HG03342 (cell line): ENCODE measurements at regions not wholly inside any gene's neighbourhood (a gene's known extent, or its start where the extent isn't known, plus 50 kb on each side); places are given as distances from the start of the nearest gene placed in this dataset.

Experiments used
- ATAC-seq: cut with Tn5 transposase; IDR thresholded peaks from one replicate; pipeline ENCODE4 v1.9.1; 2021; ENCODE audit warnings: mild to moderate bottlenecking, moderate library complexity; ENCODE audit not compliant: unreplicated experiment

- ATAC-seq, result no peak
Observed at GRCh38 chr4:178894126-178894525, 1451.9 kb upstream of the AGA start.

DNA sequence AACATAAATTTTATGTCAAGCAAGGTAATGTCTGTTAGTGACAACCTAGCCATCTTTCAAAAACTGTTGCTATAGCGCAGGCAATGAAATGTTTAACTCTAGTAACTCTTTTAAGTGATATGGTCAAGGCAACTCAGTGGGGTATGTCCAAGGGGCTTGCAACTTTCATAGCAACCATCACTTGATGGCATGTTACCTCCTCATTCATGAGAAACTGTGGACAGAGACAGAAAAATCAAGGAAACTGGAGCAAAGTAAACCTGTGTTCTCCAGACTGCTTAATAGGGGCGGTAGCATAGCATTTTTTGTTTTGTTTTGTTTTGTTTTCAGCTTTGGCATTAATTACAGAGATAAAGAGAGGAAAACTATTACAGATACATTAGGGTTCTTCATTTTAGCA, 1456.8 kb upstream of the AGA start:
- no peak for ATAC-seq

DNA sequence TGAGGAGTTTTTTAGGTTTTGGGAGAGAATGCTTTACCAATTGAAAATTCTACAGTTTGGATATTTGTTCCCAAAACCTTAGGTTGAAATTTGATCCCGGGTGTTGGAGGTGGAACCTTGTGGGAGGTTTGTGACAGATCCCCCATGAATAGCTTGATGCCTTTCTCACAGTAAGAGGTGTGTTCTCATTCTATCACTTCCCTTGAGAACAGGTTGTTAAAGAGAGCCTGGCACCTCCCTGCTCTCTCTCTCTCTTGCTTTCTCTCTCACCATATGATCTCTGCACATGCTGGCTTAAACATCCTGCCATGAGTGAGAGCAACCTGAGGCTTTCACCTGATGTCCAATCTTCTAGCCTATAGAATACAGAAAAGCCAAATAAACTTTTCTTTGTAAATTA, 1475.5 kb upstream of the AGA start:
- ATAC-seq, result no peak

GRCh38 chr4:178937130-178937529, 1494.9 kb upstream of the AGA start:
- no peak for ATAC-seq

DNA sequence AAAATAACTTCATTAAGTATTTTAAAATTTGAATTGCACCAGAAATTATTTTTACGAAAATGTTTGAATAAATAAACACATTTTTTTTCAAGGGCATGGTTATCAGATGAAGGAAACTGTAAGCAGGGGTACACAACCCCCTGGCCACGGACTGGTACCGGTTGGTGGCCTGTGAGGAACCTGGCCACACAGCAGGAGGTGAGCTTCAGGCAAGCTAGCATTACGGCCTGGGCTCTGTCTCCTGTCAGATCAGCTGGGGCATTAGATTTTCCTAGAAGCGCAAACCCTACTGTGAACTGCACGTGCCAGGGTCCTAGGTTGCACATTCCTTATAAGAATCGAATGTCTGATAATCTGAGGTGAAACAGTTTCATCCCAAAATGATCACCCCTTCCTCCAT, 1499.7 kb upstream of the AGA start:
- no peak for ATAC-seq

GRCh38 chr4:178953447-178954120, 1511.3 kb upstream of the AGA start:
- ATAC-seq, result no peak

DNA sequence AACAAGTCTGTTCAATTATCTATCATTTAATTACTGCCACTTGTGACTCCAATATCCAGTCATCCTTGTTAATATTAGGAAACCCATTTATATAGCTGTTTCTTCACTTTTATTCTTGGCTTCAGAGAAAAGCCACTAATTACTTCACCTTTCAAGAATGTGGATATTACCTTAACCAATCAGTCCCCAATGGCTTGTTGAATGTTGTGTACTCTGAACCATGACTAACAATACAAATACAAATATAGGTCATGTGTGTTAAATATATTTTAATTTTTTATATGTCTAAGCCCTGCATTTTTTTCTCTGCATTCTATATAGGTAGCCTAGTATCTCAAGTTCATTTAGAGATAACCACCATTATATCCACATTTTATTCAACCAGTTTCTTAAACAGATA, 1513.4 kb upstream of the AGA start:
- no peak for ATAC-seq

DNA sequence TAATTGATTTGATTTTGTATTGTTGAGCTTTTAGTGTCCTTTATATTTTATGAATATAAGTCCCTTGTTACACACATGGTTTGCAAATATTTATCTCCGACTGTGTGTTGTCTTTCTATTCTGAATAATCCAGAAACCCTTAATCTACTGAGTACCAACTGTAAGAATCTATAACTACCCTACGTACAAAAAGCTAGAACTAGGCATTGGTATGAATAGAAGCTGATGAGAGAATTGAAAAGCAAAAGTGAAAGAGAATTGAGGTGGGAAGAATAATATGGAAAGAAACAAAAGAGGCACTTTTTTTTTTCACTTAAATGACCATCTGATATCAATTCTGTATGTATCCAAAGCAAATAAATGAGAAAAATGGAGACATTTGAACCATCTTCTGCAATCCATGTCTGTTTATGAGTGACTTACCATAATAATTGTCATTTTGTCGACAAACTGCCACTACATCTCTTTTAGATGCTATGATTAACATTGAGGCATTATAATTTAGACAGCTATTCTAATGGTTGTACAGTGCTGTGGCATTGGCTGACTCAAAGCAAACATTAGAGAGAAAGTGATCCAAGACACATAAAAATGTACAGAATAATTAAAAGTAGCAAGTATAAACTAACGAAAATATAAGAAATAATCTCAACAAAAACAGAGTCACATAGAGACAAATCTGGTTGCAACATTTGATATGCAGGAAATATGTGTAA, 1516.6 kb upstream of the AGA start:
- ATAC-seq, result no peak

DNA sequence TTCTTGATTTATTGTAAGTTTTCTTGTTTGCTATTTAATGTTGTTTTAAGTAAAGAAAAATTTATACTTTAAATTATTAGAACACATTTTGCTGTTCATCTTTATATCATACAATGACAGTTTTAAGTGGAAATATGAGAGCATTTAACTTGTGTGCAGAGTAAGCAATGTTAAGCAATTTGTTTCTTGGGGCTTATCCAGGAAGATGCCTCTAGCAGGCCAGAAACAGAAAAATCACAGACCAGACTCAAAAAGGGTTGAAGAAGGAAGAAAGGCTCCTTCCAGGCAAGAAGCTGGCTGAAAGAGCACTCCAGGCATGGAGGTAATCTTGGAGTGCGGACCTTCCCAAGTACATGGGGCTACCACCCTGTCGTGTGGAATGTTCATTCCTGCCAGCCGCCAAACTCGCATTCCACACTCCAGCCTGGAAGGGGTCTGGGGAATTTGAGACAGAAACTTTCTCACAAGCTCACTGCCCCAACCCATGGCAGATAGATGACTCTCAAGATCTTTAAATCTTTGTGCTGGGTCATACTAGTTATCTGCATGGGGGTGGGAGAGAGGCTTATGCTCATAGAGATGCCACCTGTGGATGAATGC, 1521.3 kb upstream of the AGA start:
- no peak for ATAC-seq

GRCh38 chr4:178966644-178967043, 1524.4 kb upstream of the AGA start:
- ATAC-seq, result no peak

DNA sequence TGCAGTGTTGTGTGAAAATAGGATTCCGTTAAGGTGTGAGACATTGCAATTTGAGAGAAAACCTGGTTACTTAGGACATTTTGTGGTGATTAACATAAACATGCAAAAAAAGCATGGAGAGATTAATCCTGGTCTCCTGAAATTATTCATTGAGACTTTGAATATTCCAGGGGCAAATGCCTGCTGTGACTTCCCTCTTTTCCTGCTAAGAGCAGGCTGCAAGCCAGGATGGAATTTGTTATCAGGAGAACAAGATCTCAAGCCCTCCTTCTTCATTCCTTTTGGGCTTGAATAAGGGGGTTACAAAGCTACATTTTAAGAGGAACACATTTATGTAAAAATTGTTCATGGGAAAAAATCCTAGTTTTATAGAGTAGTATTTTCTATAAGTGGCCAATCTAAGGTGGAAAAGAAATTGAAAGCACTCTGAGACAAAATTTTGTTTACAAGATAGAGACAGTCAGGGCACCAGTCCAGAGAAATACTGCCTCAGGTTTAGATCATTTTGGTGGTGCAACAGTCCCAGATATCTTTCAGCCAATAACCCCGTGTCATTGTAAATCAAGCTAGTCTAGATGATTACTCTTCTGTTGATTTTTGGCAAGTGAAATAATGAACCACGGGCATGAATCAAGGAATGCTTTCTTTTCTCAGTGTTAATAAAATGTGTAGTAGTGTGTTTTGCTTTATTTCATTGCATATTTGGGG, 1528.3 kb upstream of the AGA start:
- no peak for ATAC-seq

GRCh38 chr4:178976861-178977260, 1534.6 kb upstream of the AGA start:
- ATAC-seq, result no peak

GRCh38 chr4:178993306-178993705, 1551.1 kb upstream of the AGA start:
- no peak for ATAC-seq

GRCh38 chr4:179001918-179002317, 1559.7 kb upstream of the AGA start:
- no peak for ATAC-seq

GRCh38 chr4:179007755-179008154, 1565.5 kb upstream of the AGA start:
- ATAC-seq, result no peak

DNA sequence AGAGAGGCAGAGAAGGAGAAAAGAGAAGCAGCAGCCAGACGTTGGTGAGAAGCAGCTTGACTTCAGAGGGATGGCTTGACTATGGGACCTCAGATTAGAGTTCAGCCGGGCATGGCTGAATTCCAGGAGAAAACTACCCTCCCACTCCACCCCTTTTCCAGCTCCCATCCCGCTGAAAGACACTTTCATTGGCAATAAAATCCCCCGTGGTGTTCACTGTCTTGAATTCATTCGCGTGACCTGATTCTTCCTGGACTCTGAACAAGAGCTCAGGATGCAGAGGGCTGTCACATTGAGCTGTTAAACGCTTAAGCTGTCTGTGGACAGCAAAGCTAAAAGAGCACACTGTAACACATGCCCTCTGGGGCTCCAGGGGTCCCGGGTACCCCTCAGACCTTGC, 1575.3 kb upstream of the AGA start:
- no peak for ATAC-seq

GRCh38 chr4:179027569-179027968, 1585.3 kb upstream of the AGA start:
- no peak for ATAC-seq

GRCh38 chr4:179028321-179028720, 1586.1 kb upstream of the AGA start:
- no peak for ATAC-seq

DNA sequence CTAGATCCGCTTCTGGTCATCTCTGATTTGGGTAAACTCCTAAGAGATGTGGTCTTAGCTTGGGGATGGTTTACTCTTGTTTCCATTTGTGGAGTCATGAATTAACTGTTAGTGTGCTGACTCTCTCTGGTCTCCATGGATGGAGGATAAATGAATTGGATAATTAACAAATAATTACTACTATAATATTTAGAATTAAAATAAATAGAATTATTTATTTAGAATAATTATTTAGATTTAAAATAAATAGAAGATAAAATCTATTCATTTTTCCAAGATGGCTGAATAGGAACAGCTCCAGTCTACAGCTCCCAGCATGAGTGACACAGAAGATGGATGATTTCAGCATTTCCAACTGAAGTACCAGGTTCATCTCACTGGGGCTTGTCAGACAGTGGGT, 1587.4 kb upstream of the AGA start:
- no peak for ATAC-seq

- ATAC-seq, result no peak
Observed at GRCh38 chr4:179040259-179040658, 1598.0 kb upstream of the AGA start.

- no peak for ATAC-seq
Observed at GRCh38 chr4:179048839-179049453, 1606.7 kb upstream of the AGA start.
